GM19351 (cell line): ENCODE measurements at regions not wholly inside any gene's neighbourhood (a gene's known extent, or its start where the extent isn't known, plus 50 kb on each side); places are given as distances from the start of the nearest gene placed in this dataset.

Source experiments
- ATAC-seq: cut with Tn5 transposase; IDR thresholded peaks from one replicate; pipeline ENCODE4 v1.9.1; 2021; ENCODE audit warnings: mild to moderate bottlenecking, moderate library complexity; ENCODE audit not compliant: unreplicated experiment

DNA sequence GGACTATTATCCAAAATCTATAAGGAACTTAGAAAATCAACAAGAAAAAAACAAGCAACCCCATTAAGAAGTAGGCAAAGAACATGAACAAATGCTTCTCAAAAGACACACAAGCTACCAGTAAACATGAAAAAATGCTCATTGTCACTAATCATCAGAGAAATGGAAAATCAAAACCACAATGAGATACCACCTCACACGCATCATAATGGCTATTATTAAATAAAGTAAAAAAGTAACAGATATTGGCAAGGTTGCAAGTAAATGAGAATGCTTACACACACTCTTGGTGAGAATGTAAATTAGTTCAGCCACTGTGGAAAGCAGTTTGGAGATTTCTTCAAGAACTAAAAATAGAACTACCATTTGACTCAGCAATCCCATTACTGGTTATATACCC lies 167.0 kb upstream of the DMRTA1 start:
- ATAC-seq = no peak

DNA sequence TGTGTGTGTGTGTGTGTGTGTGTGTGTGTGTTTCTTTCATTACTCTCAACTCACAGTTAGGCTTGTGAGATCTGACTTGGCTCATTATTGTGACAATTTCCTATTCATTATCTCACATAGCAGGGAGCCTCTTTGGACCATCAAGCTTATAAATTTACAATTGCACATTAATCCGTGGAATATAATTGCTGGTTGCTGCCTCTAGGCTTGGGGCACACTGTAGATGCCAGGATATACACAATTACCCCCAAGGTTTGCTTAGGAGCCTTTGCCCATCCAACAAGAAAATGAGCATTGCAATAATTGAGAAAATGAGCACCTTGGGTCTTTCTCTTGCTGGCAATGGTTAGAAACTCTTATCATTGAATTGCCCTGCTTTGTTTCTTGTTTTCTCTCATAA lies 161.6 kb upstream of the DMRTA1 start:
- ATAC-seq = no peak

DNA sequence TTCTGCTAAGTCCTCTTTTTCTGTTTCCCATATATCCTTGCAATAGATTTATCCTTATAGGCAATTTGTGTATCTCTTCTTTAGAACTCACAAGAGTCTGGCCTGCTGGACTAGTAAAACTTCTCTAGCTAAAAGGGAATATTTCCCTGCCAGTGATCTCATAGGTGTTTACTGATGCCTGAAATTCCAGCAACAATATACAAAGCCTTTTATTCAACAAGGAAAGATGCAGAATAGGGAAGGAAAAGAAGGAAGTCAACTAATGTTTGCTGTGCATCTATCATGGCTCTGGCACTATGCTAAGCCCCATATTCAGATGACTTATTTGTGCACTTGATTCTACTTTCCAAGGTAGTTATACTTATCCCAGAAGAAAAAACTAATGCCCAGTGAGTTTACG lies 160.0 kb upstream of the DMRTA1 start:
- ATAC-seq = no peak

DNA sequence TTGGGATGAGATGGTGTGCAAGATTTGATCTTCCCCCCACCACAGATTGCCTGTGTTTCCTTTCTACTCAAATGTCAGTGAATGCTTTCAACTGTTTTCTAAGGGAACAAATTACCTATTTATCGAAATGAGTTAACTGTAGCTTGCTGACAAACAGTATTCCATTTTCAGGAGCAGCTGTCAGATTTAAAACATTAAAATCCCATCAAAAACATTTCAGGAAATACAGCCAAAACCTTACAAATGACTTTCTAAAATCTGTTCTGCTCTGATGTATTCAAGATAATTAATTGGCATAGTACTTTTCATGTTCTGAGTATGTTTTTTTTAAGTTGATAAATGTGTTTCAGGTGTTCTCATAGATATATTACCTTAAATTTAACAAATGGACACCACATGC lies 158.0 kb upstream of the DMRTA1 start:
- no peak for ATAC-seq

DNA sequence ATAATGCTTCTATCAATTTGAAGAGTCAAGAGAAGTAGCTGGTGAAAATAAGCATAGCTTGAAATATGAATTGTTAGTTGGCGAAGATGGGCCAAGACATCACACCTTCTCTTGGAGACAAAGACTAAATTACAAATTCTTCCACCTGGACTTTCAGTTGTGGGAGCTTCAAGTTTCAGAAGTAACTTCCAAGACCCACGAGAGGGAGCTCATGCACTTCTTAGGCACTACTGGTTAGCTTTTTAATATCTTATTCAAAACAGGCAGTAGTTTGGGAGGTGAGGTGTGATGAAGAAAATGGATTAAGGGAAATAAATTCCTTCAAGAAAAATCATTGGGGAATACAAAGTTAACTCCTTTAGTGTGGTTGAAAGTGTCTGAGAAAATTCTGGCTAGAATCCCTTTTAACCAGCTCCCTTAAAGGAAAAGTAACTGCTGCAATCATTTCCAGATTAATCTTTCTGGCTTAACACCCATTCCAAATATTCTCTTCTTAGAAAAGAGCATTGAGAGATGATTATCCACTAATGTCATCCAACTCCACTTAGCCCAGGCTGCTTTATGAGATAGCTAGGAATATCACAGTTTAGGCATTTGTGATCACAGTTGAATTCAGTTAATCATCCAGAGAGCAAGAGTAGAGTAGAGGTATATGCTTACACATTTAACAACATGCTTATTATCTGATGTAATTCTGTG lies 139.5 kb upstream of the DMRTA1 start:
- ATAC-seq = no peak

DNA sequence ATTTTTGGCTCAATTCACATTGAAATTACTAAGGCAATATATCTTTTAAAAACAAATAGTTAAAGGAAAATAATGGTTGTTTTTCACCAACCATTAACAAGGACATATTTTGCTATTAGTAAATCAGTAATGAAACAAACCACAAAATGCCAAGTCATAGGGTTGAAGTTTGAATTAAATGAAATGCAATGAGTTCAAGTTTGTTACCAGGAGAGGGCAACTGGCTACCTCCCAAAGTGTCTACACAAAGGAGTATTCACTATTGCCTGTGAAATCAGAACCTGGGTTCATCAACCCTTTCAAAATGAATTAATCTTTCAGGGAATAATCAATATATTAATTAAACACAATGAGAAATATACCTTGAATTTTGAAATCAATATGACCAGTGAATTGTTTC lies 138.4 kb upstream of the DMRTA1 start:
- no peak for ATAC-seq

DNA sequence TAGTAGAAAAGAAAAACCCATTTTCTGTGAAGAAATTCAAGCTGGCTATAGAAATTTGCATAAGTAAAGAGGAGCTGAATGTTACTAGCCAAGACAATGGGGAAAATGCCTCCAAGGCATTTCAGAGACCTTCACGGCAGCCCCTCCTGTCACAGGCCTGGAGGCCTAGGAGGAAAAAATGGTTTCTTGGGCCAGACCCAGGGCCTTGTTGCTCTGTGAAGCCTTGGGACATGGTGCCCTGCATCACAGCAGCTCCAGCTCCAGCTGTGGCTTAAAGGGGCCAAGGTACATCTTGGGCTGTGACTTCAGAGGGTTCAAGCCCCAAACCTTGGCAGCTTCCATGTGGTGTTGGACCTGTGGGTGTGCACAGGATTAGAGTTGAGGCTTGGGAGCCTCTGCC lies 130.0 kb upstream of the DMRTA1 start:
- ATAC-seq = no peak

DNA sequence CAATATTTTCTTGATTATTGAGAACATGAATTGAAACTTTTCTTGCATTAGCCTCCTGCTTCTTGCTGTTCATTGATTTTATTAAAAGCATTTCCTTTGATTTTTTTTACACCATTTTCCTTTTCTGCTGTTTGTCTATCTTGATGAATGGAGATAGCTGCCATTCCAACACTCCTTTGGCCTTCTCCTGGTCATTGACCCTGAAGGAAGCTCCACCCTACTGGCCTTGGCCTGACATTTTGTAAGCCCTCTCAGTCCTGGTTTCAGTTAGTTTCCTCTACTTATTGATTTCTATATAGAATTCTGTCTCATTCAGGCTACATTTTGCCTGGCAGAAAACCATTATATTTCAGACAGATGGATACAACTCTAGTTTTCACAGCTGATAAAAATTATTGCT lies 115.1 kb upstream of the DMRTA1 start:
- ATAC-seq = no peak

DNA sequence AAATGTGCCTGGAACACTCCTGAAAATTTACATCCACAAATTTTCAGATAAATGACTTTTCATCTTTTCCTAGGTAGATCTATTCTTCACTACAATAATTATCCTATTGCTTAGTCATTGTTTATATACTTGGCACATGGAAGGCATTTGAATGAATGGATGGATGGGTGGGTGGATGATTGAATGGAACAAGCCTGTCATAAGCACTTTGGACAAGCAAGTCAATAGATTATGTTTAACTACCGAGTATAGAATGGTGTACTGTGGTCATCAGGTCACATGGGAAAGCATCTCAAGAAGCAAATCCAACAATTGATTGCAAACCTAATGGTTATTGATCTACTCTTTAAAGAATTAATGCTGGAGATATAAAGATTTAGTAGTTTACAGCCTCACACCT lies 114.4 kb upstream of the DMRTA1 start:
- no peak for ATAC-seq

DNA sequence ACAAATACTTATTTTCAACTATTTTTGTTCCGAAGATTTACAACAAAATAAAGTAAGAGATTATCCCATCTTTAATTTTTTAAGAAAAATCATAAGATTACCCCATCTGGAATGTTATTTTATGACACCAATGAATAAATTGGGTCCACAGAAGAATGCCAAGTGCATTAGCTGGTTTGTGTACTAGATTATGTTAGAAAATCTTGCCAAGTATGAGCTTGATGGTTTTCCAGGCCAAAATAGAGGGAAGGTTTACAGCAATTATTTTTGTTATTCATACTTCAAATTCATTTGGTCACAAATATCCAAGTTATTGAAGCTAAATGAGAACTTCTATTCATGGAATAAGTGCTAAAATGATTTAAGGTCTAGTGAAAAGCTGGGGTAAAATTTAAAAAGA lies 109.4 kb upstream of the DMRTA1 start:
- ATAC-seq = no peak

DNA sequence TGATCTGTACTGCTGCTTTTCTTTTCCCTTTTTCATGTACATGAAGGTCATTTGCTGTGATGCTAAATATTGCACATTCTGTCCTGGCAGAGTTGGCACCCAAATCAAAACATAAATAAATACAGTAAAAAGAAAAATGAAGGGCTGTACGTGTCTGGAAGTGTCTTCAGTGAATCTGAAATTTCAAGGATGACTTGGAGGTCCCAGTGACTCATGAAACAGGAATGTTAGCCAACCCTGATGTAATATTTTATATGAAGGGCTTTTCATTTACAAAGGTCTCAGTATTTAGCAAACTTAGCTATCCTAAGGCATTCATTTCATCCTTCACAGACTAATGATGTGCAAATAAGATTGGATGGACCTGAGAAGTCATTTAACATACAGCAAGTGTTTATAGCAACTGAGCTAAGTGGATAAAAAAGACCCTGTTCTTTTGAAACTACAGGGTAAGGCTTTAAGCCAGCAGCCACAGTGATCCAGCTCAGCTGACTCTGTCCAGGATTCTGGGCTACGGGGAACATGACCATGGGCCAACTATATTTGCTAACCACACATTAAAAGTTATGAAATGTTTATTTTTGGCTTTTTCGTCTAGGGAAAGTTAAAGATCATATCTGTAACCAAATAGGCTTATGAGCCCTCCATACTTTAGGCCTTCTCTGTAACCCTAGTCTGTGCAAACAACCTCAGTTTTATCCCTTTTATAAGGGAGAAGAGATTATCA lies 104.0 kb upstream of the DMRTA1 start:
- ATAC-seq = no peak

DNA sequence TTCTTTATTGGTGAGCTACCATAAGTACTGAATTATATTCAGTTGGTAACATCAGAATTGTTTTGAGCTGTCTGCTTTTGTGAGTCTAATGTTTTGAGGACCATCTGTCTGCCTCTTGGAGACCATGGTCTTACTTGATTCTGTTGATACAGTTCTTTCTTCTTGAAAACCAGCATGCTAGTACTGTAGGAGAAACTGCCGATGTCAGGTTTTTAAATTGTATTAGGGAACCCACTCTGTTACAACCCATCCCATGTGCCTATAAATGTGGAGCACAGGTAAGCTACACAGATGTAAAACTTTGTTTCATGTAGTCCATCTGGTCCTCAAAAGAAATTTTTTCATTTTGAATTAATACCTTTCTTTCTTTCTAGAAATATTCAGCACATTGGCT lies 103.4 kb upstream of the DMRTA1 start:
- no peak for ATAC-seq

DNA sequence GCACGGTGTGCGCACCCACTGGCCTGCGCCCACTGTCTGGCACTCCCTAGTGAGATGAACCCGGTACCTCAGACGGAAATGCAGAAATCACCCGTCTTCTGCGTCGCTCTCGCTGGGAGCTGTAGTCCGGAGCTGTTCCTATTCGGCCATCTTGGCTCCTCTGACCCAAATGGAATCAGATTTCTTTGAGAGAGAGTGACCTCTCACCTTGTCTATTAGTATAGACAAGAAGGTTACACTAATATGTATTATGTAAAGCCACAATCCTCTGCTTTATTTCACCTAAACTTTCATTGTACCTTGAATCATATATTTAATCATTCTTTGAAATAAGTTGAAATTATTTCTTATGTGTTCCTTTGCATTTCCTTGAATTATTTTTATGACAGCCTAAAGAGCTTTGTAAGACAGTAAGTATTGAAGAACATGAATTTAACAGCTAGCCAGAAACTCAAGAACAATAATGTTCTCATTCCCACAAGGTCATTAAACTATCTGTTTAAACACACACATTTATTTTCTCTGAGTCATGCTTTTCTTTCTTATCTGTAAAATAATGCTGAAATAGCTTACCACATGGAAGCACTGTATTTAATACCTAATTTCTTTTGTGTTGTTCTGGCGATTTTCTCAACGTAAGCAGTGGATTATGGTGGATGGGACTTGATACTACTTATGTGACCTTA lies 91.8 kb upstream of the DMRTA1 start:
- no peak for ATAC-seq

DNA sequence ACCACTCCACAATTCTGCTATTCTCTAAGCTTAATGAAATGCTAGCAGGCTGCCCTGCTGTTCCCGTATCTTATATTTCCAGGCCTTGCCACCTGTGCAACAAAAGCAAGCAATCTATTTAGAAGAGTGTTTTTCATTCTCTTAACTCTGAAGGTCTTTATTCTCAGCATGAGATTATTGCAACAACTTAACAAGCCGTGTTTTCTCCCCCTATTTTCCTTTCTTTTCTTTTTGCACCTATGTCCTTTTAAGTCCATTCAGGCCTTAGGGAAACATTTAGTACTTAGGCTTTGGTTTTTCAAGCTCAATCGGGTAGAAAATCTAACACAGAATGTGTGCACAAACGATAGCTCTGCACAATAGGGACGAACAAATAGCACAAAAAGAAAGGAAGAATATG lies 89.6 kb upstream of the DMRTA1 start:
- no peak for ATAC-seq

DNA sequence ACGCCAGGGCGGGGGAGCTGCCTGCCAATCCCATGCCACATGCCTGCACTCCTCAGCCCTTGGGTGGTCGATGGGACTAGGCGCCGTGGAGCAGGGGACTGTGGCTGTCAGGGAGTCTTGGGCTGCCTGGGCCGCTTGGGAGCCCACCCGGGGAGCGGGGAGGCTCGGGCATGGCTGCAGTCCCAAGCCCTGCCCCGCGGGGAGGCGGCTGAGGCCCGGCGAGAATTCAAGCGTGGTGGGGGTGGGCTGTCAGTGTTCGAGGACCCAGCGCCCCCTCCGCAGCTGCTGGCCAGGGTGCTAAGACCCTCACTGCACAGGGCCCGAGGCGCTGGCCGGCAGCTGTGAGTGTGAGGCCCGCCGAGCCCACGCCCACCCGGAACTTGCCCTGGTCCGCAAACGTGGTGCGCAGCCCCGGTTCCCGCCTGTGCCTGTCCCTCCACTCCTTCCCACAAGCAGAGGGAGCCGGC lies 83.2 kb upstream of the DMRTA1 start:
- no peak for ATAC-seq

DNA sequence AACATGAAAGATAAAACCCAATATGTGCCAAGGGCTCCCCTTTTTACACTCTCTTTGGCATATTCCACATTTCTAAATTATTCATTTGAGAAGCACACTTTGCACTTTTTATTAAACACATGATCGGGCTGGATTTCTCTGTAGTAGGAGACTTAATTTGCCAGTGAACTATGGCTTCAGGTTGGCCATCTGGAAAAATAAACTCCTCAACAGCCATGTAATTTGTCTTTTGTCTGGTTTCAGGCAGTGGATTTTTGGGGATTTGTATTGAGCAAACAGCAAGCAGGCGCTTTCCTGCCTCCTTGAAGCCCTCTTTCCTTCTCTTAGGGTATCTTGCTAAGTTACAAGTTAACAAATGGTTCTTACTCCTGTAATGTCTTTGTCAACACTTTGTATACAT lies 73.0 kb upstream of the DMRTA1 start:
- ATAC-seq = no peak

DNA sequence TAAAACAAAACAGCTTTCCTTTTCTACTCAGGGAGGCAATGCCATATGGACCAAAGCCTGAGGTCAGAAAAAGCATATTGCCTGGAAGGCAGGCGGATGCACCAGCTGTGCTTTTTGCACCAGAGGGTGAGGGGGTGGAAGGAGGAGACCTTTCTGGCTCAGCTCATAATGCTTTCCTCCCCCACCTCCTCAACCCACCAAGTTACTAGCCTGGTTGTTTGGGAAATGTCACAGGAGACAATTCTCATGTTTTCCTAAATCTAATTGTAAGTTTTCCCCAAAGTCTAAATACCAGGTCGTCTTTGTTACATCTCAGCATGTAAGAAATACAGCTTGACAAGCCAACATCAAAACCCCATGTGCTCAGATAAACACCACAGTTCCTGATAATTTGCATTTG lies 72.6 kb upstream of the DMRTA1 start:
- ATAC-seq = no peak

DNA sequence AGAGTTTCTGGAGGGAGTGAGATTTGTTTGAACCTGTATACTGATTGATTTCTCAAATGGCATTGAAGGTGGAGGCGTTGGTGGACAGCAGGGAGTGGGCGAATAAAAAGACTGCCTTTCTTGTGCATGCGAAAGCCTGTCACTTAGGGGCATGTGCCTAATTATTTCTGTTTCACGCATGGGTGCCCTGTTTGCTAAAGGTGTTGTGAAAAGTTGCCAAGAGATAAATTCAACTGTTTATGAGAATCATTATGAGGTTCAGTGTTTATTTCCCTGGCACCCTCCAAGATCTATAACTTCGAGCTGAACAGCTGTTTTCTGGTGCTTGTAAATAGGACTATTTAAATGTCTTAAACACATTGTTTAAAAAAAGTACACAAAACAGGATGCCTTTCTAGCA lies 67.4 kb upstream of the DMRTA1 start:
- ATAC-seq = no peak

DNA sequence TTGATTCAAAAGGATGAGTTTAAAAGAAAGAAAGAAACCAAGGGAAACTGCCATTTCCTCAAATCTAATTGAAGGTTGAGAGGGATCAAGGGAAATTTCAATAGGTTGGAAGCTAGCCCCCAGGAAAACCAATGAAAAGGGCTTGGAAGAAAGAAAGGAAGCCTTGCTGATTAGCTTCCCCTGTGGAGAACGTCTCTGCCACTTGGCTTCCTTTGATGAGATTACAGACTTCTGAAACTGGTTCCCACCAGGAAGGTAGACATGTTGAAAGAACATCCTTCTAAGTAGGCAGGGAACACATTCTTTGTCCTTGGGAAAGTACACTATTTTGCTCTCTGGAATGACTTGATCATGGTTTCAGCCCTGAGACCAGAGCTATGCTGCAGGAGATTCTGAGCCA lies 65.5 kb upstream of the DMRTA1 start:
- ATAC-seq = no peak

DNA sequence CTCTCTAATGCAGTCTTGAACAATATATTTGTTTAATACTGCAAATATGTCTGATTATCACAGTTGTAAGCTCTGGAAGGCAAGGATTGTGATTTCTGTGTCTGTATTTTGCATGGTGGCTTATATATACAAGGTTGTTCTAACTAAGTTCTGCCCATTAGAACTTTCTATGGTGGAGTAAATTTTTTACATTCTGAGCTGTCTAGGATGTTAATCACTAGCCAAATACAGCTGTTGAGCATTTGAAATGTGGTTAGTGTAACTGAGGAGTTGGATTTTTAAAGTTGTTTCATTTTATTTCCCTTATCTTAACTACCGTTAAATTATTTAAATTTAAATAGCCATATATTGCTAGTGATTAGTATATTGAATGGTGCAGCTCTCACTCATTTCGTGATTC lies 64.3 kb upstream of the DMRTA1 start:
- no peak for ATAC-seq

DNA sequence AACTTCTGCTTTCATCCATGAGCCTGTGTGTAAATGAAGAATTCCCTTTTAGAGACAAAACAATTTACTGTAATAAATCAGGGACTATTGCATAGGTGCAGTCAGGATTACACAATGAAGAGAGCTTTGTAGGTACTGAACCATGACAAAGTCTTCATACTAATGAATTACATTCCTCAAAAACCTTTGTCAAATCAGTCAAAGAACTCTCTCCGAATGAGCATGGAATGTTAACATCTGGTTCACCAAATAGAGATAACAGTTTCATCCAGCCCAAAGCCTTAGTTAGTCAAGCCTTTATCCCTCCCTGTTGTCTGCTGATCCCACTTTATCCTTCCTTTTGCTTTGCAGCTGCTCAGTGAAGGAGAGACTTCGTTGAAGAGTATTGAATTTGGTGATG lies 62.9 kb upstream of the DMRTA1 start:
- no peak for ATAC-seq

DNA sequence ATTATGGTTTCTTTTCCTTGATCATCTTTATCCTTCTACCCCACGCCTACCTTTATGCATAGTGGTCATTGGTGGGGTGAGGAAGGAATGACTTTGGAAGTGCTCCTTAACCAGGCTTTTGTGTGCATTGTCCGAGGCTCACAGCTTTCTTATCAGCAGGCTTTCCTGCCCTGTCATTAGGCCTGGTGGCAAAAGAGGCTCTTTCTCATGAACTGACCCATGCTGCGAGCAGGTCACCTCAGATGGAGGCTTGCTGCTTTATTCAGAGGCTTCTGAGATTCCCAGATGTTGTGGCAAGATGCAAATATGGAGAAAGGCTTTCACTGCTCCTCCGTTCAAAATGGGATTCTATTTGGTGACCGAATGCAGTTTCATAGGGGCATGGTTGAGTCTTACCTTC lies 57.4 kb upstream of the DMRTA1 start:
- ATAC-seq = no peak
